Left cardiac atrium (tissue), 4 donors: ENCODE measurements at regions not wholly inside any gene's neighbourhood (a gene's known extent, or its start where the extent isn't known, plus 50 kb on each side); places are given as distances from the start of the nearest gene placed in this dataset.

Experiments used
- ATAC-seq, 2 donors: fragments of 200-7000 bp; cut with Tn5 transposase; one replicate each; pipeline ENCODE4 v1.9.1; 2020; ENCODE audit warnings: mild to moderate bottlenecking in 2 of 2, moderate library complexity in 2 of 2
- DNase-seq: peaks from one replicate; pipeline ENCODE4 v3.0.0-alpha.2; 2020
- intact Hi-C, 2 donors: fragments of 100-400 bp; cut with DNase I; formaldehyde crosslinking; loops; one replicate each; pipeline versions ENCODE4 v1.14.1 to v1.15.1; 2022 to 2023
- donor health status: DM: no; HTN: yes; CAD: no.
- donor health status: DM: no; HTN: yes; CAD: no; lungs with severe emphysema.
- donor health status: DM: yes; HTN: yes; CAD: no.
- donor health status: Dilated cardiomyopathy.

DNA sequence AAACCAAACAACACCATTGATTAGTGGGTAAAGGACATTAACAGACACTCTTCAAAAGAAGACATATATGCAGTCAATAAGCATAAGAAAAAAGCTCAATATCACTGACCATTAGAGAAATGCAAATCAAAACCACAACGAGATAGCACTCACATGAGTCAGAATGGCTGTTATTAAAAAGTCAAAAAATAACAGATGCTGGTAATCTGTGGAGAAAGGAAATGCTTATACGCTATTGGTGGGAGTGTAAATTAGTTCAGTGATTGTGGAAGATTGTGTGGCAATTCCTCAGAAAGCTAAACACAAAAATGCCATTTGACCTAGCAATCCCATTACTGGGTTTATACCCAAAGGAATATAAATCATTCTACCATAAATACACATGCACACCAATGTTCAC, 182.6 kb downstream of the TRPC6 start:
- intact Hi-C loops, result no loop called here
- ATAC-seq (no peak), DNase-seq (no peak)

DNA sequence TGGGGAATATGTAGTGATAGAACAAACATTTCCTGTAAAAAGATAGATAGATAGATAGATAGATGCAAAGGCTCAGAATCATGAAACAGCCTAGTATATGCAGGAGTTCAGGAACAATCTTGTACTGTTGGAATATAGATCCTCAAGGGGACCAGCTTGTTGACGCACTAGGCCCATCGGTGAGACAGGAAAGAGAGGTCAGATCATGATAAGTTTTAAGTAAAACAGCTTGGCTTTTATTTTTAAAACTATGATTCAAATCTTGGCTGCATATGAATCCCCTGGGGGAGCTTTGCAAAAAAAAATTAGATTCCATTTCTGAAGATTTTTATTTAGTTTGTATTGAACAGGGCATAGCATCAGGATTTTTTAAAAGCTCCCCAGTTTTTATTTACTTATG, 185.8 kb downstream of the TRPC6 start:
- intact Hi-C loops, result no loop called here
- ATAC-seq (no peak), DNase-seq (no peak)

DNA sequence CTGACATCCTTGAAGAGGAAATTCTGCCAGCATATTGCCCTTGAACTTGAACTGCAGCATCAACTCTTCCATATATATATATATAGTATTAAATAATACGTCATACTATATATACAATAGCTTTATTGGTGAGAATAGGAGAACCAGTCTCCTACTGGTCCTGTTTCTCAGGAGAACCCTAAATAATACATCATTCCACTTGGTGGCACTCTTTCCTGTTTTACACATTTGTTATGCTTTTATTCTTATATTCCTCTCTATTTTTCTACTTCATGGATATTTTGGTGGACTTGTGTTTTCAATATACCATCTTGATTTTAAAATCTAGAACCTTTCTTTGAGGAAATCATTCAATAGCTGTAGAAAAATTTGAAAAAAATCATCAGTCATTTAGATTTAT, 193.3 kb downstream of the TRPC6 start:
- intact Hi-C loops, result no loop called here
- DNase-seq, result no peak
- no peak for ATAC-seq

DNA sequence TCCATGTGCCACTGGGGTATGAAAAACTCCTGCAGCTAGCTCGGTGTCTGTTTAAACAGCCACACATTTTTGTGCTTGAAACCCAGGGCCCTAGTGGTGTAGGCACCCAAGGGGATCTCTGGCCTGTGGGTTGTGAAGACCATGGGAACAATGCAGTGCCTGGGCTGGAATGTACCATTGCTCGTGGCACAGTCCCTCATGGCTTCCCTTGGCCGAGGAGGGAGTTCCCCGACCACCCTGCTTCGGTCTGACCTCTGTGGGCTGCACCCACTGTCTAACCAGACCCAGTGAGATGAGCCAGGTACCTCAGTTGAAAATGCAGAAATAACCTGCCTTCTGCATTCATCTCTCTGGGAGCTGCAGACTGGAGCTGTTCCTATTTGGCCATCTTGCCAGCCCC, 214.0 kb downstream of the TRPC6 start:
- DNase-seq (no peak), ATAC-seq (no peak)
- intact Hi-C loops, result no loop called here

DNA sequence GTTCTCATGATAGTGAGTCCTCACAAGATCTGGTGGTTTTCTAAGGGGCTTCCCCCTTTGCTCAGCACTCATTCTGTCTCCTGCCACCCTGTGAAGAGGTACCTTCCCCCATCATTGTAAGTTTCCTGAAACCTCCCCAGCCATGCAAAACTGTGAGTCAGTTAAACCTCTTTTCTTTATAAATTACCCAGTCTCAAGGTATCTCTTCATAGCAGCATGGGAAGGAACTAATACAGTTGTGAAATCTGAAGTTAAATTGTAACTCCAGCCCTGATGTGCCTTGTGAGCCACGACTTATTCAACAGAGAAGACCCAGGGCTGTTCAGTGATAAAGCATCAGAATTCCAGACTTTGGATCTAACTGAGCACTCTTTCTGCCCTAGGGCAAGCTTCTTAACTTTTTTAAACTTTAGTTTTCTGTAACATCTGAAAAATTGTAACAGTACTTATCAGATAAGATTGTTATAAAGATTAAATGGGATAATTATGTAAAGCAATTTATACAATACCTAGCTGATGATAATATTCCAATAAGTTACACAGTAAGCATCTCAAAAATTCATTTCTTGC, 220.0 kb downstream of the TRPC6 start:
- no peak for ATAC-seq
- intact Hi-C loops, result no loop called here
- DNase-seq, result no peak

DNA sequence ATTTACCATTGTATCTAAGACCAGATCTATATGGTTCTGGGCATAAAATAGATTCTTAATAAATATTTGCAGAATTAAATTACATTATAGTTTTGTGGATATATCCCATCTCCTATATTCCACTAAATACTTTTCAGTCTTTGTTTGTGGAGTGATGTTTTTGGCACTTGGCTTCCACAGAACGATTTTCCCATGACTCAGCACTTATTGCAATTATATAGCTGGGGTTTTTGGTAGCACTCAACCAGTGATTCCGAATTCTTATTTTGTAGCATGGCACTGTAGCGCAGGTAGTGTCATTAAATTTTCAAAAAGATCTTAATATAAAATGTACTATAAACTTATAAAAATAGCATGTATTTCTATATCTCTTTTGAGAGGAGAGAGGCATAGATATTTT, 221.2 kb downstream of the TRPC6 start:
- DNase-seq (no peak), ATAC-seq (no peak)
- intact Hi-C loops, result no loop called here

DNA sequence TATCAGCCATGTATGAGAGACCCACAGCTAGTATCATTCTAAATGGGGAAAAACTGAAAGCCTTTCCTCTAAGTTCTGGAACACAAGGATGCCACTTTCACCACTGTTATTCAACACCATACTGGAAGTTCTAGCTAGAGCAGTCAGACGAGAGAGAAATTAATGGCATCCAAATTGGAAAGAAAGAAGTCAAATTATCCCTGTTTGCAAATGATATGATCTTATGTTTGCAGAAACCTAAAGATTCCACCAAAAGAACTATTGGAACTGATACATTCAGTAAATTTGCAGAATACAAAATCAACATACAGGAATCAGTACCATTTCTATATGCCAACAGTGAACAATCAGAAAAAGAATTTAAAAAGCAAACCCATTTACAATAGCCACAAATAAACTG, 226.0 kb downstream of the TRPC6 start:
- DNase-seq (no peak), ATAC-seq (no peak)
- intact Hi-C loops, result no loop called here

DNA sequence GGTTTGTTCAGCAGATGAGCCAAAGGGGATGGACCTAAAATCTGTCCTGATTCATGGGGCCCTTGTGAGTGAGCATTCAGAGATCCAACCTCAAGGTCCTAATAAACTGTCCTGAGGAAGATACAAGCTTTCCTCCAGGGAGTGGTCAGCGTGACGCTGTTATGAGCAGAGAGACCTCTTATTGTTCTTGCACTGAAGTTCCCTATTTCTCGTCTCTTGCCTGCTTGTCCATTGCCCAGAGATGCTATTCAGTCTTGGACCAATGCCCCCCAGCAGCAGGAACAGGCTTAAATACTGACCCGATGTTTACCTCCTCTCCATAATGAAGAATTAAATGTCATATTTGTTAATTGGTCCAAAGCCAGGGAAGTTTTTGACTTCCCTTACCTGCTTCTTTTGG, 225.2 kb upstream of the PGR start:
- intact Hi-C loops, result no loop called here
- DNase-seq (no peak), ATAC-seq (no peak)

DNA sequence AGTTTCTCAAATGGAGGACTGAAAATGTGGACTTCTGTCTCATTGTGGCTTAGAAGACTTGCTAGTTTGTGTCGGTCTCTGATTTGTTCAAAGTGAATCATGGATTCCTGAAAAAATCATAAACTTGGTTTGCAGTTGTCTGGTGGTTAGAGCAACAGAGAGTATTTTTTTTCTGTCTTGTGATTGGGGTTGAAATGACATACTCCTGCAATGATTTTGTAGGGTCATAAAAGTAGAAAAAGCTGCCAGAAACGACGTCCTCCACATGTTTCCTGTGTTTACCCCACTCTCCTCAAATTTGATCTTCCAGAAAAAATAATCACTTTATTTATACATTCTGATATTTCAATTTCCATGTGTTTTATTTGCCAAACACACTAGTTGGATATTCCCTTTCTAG, 219.2 kb upstream of the PGR start:
- DNase-seq (no peak), ATAC-seq (no peak)
- intact Hi-C loops, result no loop called here

DNA sequence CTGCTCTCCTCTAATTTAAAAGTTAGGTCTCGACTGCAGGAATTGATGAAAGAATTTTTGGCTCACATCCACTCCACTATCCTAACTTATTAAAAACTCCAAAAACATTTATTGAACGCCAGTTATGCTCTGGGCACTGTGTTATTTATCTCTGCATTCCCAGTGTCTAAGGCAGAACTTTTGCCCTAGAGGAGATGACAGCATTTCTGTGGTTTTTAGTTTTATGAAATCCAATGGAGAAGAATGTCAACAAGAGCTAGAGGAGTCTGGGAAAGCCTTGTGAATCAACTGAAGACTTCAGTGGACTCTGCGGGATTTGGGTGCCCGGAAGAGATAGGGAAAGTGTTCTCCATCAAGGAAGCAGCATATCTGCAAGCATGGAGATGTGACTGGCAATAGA, 217.0 kb upstream of the PGR start:
- DNase-seq (no peak), ATAC-seq (peak in 1 of 2 donors; percentile 19)
- intact Hi-C loops, result no loop called here

DNA sequence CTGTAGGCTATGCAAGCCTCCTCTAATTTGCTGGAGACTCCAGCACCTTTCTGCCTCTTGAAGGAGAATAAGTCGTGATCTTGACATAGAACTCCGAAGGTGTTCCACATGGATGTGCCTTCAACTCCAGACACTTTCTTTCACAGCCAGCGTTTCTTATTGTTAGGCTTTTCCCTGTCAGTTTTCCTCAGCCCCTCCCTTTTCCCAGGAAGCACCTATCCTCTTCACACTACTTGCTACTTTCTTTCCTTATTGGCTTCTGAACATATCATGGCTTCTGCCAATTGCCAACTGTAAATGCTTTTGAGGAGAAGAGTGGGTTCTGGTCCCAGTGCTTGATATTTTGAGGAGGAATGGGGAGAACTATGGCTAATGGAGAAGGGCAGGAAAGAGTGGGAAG, 216.3 kb upstream of the PGR start:
- ATAC-seq (no peak), DNase-seq (no peak)
- intact Hi-C loops, result no loop called here

DNA sequence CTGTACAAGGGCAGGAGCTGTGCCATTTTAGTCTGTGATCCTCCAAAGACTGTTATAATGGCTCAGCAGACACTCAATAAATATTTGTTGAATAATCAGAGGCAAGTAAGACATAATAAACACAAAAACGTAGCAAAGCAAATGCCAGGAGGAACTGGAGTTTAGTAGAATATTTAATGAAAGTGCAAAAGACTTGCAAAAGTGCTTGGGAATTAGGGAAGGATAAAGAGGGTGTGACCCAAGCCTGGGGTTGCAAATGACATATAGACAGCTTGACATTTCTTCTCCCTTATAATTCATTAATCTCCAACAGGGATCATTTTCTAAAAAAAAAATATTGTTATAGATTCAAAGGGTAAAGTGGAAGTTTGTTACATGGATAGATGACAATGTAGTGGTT, 212.7 kb upstream of the PGR start:
- ATAC-seq, result no peak
- no peak for DNase-seq
- intact Hi-C loops, result no loop called here

DNA sequence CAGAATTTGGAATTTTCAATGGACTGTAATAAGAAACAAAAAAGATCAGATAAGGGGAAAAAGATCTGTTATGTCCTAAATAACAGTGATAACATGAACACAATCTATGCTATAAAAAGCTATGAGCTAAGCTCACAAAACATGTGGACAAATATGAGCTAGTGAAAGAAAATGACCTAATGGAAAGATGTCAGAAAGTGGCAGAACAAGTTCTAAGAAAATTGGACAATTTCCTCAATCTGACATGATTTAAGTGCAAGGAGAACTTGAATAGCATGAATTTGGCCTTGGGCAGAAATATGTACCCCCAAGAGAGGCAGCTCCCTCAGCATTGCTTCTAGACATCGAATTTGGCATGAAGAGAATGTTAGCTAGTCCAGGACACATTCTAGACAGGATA, 212.0 kb upstream of the PGR start:
- ATAC-seq (no peak), DNase-seq (no peak)
- intact Hi-C loops, result no loop called here

DNA sequence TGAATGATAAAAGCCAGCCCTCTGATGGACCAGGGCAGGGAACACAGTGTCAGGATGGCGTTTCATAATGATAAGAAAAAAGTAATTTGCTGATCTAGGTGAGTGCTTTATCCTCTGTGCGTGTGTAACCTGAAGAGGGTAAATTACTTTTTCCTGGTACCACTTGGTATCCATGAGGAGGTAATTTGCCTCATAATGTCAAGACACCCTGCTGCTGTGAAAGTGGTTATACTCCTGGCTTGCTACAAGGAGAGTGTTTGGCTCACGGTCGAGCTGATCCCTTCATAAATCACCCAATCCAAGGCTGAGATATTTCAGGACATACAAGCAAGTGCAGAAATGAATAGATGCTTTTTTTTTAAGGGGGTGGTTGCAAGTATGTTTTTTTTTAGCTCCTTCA, 207.2 kb upstream of the PGR start:
- intact Hi-C loops, result no loop called here
- ATAC-seq (no peak), DNase-seq (no peak)

DNA sequence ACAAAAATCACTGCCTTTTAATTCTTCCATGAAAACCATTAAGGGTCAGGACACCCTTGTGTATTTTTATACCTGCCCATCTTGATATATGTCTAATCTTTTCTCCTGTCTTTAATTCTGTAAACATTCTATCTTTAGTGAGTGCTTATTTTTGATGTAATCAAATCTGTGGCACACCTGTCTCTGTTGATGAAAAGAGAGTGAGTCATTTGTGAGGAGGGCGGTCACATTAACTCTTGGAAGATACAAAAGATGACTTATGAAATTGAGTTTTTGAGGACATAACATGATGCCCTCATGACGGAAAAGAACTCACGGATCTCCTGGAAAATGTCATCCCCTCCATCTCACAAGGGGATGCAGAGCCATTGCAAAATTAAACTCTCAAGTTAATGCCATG, 206.5 kb upstream of the PGR start:
- ATAC-seq, result no peak
- no peak for DNase-seq
- intact Hi-C loops, result no loop called here

DNA sequence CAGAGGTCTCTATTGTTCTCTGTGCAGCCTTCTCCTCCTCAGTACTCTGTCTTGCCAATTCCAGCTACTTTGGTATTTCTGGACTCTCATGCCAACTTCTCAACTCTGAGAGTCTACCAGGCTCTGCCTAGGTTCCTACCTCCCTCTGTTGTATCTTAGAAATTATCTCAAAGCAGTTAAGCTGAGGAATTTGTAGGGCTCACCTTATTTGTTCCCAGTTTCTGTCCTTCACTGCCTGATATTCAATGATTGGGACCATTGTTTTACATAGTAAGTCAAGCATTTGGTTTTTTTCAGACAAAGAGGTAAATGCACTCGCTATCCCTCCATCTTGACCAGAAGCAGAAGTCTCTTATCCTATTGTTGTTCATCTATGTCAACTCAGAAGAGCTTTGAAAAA, 205.0 kb upstream of the PGR start:
- ATAC-seq (no peak), DNase-seq (no peak)
- intact Hi-C loops, result no loop called here

DNA sequence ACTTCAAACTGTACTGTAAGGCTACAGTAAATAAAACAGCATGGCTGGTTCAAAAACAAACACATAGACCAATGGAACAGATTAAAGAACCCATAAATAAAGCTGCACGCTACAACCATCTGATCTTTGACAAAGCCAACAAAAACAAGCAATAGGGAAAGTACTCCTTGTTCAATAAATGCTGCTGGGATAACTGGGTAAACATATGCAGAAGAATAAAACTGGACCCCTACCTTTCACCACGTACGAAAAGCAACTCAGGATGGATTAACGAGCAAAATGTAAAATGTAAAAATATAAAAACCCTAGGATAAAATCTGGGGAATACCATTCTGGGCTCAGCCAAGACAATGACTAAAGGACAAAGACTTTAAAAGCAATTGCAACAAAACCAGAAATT, 201.8 kb upstream of the PGR start:
- intact Hi-C loops, result no loop called here
- DNase-seq (no peak), ATAC-seq (no peak)

DNA sequence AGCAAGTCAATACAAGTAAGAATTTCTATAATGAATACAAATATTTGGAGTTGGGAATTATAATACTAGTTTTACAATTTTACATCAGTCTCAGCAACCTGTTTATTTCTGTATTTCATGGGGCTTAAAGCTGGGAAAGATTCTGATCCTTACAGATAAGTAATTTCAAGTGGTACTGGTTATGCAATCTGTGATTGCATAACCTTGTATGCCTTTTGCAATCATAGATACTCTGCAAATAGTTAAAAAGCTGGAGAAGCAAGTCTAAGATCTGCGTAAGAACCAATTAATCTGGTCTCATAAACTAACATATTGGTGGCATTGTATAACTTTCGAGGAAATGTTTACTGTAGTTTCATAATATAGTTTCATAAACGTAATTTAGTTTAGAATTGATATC, 198.3 kb upstream of the PGR start:
- intact Hi-C loops, result loop anchor here in 1 of 2 donors (10.0 kb wide), 1 partner anchor 333 kb away; no protein-coding TSS in a partner anchor
- DNase-seq (no peak), ATAC-seq (no peak)

DNA sequence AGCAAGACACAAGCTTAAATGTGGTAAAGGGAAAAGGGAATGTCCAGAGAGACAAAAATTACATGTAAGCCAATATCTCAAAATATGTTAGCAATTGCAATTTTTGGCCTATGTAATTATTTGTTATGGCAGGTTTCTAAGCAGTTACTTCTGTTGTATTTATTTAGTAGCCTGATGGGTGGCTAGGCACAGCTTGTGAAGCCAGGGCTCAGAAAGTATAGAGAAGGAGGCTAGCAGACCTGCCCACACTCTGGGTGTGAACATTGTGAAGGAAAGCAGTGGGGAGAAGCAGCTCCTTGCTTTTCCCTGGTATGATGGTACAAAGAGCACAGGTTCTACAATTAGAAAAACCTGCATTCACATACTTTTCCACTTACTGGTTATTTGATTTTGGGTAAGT, 196.5 kb upstream of the PGR start:
- intact Hi-C loops, result loop anchor here in 1 of 2 donors (10.0 kb wide), 1 partner anchor 331 kb away; no protein-coding TSS in a partner anchor
- DNase-seq (no peak), ATAC-seq (no peak)

DNA sequence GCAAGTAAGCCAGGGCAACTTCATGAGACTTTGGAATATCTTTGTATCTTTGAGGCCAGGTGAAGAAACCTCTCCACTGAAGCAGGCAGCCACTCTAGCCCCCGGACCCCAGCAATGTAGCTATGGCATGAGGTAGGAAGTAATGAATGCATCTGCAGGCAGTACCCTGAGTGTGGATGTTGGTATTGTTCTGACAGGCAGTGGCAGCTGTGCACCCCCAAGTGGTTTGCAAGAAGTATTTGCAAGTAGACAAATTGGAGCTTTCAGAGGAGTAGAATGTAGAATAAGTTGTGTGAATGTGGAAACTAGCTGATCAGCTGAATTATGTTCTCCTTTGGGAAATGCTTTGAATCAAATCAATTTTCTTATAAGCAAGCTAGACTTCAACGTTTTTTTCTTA, 194.4 kb upstream of the PGR start:
- no peak for DNase-seq
- ATAC-seq, result no peak
- intact Hi-C loops, result loop anchor here in 1 of 2 donors (10.0 kb wide), 1 partner anchor 329 kb away; no protein-coding TSS in a partner anchor

DNA sequence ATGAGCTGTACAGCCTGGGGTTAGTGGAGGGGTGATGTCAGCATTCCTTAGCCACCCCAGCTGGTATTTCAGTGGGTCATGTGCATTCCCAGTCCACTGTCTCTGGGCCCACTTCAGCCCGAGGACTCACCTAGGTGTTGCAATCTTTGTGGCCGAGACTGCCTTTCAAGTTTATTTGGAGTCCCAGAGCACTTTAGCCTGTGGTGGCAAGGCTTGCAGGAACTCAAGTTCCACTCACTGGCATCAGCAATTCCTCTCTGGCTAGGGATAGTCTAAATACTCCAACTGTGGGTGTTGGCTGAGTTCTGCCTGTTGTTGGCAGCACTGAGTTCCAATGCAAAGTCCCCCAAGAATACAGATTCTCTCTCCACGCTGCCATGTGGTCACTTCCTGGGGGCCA, 191.6 kb upstream of the PGR start:
- no peak for ATAC-seq
- no peak for DNase-seq
- intact Hi-C loops, result loop anchor here in 1 of 2 donors (10.0 kb wide), 1 partner anchor 326 kb away; no protein-coding TSS in a partner anchor

DNA sequence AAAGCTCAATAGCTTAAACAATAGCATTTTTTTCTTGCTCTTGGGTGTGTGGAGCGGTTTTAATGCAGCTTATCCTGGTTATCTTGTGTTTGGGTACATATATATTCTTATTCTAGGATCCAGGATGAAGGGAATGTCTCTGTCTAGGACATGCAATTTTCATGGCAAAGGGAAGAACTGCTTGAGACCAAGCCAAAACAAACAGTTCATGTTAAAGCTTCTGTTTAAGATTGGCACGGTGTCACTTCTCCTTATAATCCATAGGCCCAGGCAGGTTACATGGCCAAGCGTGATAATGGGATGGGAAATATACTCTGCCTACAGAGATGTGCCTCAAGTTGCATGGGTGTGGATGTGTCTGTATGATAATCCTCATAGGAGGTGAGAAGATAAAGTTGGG, 177.1 kb upstream of the PGR start:
- no peak for DNase-seq
- ATAC-seq, result no peak
- intact Hi-C loops, result no loop called here
